A673 (cell line): ENCODE measurements at regions not wholly inside any gene's neighbourhood (a gene's known extent, or its start where the extent isn't known, plus 50 kb on each side); places are given as distances from the start of the nearest gene placed in this dataset.

Source experiments
- EZH2 ChIP-seq: fragments of 200-600 bp; sonication (generic); IDR thresholded peaks from 2 replicates; pipeline ENCODE4 v1.6.1; 2017; ENCODE audit warnings: borderline replicate concordance, low read depth, mild to moderate bottlenecking, mixed read lengths, antibody characterized with exemption, low read length; ENCODE audit not compliant: poor library complexity, severe bottlenecking
- TF ChIP-seq, protein P1 (sequence below): fragments of 300-800, 200-600 bp; sonication (generic); conservative IDR thresholded peaks from 2 replicates; pipeline ENCODE4 v1.5.1; 2017; ENCODE audit warnings: low read depth, mild to moderate bottlenecking, antibody characterized with exemption, low read length, moderate library complexity, mixed read lengths

GRCh38 chr6:117136702-117137101 is 128.7 kb upstream of the VGLL2 start:
- TF ChIP-seq, protein P1, sequence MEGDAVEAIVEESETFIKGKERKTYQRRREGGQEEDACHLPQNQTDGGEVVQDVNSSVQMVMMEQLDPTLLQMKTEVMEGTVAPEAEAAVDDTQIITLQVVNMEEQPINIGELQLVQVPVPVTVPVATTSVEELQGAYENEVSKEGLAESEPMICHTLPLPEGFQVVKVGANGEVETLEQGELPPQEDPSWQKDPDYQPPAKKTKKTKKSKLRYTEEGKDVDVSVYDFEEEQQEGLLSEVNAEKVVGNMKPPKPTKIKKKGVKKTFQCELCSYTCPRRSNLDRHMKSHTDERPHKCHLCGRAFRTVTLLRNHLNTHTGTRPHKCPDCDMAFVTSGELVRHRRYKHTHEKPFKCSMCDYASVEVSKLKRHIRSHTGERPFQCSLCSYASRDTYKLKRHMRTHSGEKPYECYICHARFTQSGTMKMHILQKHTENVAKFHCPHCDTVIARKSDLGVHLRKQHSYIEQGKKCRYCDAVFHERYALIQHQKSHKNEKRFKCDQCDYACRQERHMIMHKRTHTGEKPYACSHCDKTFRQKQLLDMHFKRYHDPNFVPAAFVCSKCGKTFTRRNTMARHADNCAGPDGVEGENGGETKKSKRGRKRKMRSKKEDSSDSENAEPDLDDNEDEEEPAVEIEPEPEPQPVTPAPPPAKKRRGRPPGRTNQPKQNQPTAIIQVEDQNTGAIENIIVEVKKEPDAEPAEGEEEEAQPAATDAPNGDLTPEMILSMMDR, result no peak
- no peak for TF ChIP-seq EZH2
